ENCODE measurements at regions not wholly inside any gene's neighbourhood (a gene's known extent, or its start where the extent isn't known, plus 50 kb on each side); places are given as distances from the start of the nearest gene placed in this dataset.

GRCh38 chr2:12610314-12610713 is 106.4 kb upstream of the TRIB2 start:
- Histone ChIP-seq H3K36me3 (no peaks in the 10 kb centered on the region), H3K27me3 (no peaks in the 10 kb centered on the region), H3K4me1 (peaks cover 6 to 12% of the 10 kb centered on the region in 2 donors), H3K27ac (no peak overlapping the region), H3K9me3 (no peaks in the 10 kb centered on the region), H3K4me3 (replicated peaks in 1 of 3) (no peak overlapping the region)
- no peak for TF ChIP-seq POLR2A (IDR thresholded peaks at IDR 0.05)
- TF ChIP-seq, protein P1, sequence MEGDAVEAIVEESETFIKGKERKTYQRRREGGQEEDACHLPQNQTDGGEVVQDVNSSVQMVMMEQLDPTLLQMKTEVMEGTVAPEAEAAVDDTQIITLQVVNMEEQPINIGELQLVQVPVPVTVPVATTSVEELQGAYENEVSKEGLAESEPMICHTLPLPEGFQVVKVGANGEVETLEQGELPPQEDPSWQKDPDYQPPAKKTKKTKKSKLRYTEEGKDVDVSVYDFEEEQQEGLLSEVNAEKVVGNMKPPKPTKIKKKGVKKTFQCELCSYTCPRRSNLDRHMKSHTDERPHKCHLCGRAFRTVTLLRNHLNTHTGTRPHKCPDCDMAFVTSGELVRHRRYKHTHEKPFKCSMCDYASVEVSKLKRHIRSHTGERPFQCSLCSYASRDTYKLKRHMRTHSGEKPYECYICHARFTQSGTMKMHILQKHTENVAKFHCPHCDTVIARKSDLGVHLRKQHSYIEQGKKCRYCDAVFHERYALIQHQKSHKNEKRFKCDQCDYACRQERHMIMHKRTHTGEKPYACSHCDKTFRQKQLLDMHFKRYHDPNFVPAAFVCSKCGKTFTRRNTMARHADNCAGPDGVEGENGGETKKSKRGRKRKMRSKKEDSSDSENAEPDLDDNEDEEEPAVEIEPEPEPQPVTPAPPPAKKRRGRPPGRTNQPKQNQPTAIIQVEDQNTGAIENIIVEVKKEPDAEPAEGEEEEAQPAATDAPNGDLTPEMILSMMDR (IDR thresholded peaks at IDR 0.05): no peak
- intact Hi-C loops (cut with DNase I): no loop called here
- no peak for DNase-seq

DNA sequence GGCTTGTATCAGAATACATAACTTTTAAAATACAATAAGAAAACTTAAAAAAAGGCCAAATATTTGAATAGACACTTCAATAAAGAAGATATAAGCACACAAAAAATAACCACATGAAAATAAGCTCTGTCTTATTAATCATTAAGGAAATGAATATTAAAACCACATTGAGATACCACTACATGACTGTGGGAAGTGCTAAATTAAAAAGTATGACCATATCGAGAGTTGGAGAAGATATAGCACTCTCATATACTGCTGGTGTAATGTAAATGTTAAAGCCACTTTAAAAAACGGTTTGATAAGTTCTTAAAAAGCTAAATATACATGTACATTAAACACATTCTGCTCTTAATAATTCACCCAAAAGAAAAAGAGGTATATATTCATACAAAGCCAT is 104.6 kb upstream of the TRIB2 start:
- H3K4me1 ChIP-seq: peaks cover 4 to 6% of the 10 kb centered on the region in 2 donors
- intact Hi-C loops (cut with DNase I): no loop called here
- H3K9me3 ChIP-seq: no peaks in the 10 kb centered on the region
- WGBS, 2 donors: 84 to 85% methylated on average over 2 of the region's 2 CpGs
- no peak overlapping the region for H3K27ac ChIP-seq
- DNase-seq: no peak
- no peaks in the 10 kb centered on the region for H3K36me3 ChIP-seq
- H3K27me3 ChIP-seq: no peaks in the 10 kb centered on the region
- no peak overlapping the region for H3K4me3 ChIP-seq (replicated peaks in 1 of 3)
- TF ChIP-seq POLR2A (IDR thresholded peaks at IDR 0.05): no peak
- TF ChIP-seq, protein P1 (IDR thresholded peaks at IDR 0.05): no peak

DNA sequence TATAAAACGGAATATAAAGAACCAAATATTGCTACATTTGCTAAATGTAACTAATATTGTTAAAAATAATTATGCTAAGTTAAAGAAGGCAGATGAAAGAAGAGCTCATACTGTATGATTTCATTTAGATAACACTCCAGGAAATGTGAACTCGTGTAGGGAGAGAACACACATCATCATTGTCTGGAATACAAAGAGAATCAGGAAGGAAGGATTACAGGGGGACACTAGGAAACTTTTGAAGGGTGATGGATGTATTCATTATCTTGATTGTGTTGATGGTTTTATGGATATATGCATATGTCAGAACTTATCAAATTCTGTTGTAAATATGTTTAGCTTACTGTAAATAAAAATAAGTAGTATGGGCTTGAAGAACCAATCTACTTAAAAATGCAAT is 104.1 kb upstream of the TRIB2 start:
- intact Hi-C loops (cut with DNase I): no loop called here
- no peaks in the 10 kb centered on the region for H3K36me3 ChIP-seq
- H3K27me3 ChIP-seq: no peaks in the 10 kb centered on the region
- WGBS, 2 donors: 76 to 80% methylated on average over 2 of the region's 2 CpGs
- H3K27ac ChIP-seq: no peak overlapping the region
- H3K4me1 ChIP-seq: peaks cover 4 to 6% of the 10 kb centered on the region in 2 donors
- no peaks in the 10 kb centered on the region for H3K9me3 ChIP-seq
- TF ChIP-seq, protein P1 (IDR thresholded peaks at IDR 0.05): no peak
- TF ChIP-seq POLR2A (IDR thresholded peaks at IDR 0.05): no peak
- H3K4me3 ChIP-seq (replicated peaks in 1 of 3): no peak overlapping the region
- no peak for DNase-seq

- Histone ChIP-seq H3K4me1 (peaks cover 4 to 6% of the 10 kb centered on the region in 2 donors), H3K27ac (no peak overlapping the region), H3K4me3 (replicated peaks in 1 of 3) (no peak overlapping the region), H3K36me3 (no peaks in the 10 kb centered on the region), H3K9me3 (no peaks in the 10 kb centered on the region), H3K27me3 (no peaks in the 10 kb centered on the region)
- 43 to 57% methylated on average over 7 of the region's 7 CpGs for whole genome bisulfite sequencing, 2 donors
- intact Hi-C loops (cut with DNase I): no loop called here
- TF ChIP-seq, protein P1 (IDR thresholded peaks at IDR 0.05): no peak
- no peak for TF ChIP-seq POLR2A (IDR thresholded peaks at IDR 0.05)
- DNase-seq: peak in 1 of 2 donors; percentile 19
Observed at GRCh38 chr2:12613137-12613835, 103.5 kb upstream of the TRIB2 start.

GRCh38 chr2:12615509-12615908 is 101.2 kb upstream of the TRIB2 start:
- Histone ChIP-seq H3K4me3 (replicated peaks in 1 of 3) (no peak overlapping the region), H3K27me3 (no peaks in the 10 kb centered on the region), H3K36me3 (no peaks in the 10 kb centered on the region), H3K4me1 (peaks cover 4 to 6% of the 10 kb centered on the region in 2 donors), H3K9me3 (no peaks in the 10 kb centered on the region), H3K27ac (no peak overlapping the region)
- no peak for DNase-seq
- TF ChIP-seq, protein P1 (IDR thresholded peaks at IDR 0.05): no peak
- no peak for TF ChIP-seq POLR2A (IDR thresholded peaks at IDR 0.05)
- intact Hi-C loops (cut with DNase I): no loop called here
- WGBS, 2 donors: 96 to 97% methylated on average over 2 of the region's 2 CpGs
